ENCODE measurements at regions not wholly inside any gene's neighbourhood (a gene's known extent, or its start where the extent isn't known, plus 50 kb on each side); places are given as distances from the start of the nearest gene placed in this dataset.

DNA sequence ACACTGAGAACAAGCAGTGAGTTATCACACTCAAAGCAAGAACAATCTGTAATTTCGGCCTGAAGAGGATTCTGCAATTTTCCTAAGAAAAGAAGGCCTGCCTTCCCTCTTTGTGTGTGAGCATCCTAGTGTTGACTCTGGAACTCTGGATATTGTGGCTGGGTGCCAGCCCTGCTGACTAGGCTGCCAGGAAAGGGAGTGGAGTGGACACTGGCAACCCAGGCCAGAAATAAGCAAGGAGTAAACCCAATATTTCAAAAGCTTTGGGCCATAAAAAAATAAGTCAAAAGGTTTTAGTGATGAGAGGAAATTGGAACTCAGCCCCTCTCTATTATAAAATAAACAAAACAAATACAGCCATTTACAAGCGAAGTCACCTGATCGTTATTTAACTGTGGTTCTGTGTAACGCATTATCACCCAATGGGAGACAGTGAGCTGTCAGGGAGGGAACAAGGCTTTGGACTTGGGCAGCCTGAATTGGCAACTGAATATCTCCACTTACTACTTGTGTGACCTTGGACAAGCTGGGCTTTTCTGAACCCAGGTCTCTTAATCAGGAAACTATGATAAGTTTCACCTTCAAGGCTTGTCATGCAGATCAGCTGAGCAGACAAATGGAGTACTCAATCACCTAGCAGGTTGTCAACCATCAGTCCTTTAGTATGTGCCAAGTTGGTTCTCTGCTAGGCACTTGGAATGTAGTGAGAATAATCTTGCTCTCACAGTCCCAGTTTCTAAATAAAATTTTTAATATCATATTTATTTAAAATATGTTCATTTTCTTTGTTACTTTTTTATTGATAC is 196.2 kb downstream of the PAX1 start:
- peak in 1 of 2 experiments; percentile 17 for DNase-seq (ENCODE audit: low read depth in 1 of 2, low spot score in 1 of 2)
- in situ Hi-C loops (cut with HindIII; ENCODE audit: low pct_unique_long_range_greater_than_20kb, low sequenced_read_pairs): no loop called here
- TF ChIP-seq JUND (IDR thresholded peaks at IDR 0.05; ENCODE audit: low read depth): no peak

GRCh38 chr20:21900431-21900830 is 195.0 kb downstream of the PAX1 start:
- in situ Hi-C loops (cut with HindIII; ENCODE audit: low pct_unique_long_range_greater_than_20kb, low sequenced_read_pairs): no loop called here
- DNase-seq (ENCODE audit: low read depth in 1 of 2, low spot score in 1 of 2): no peak
- no peak for TF ChIP-seq JUND (IDR thresholded peaks at IDR 0.05; ENCODE audit: low read depth)

DNA sequence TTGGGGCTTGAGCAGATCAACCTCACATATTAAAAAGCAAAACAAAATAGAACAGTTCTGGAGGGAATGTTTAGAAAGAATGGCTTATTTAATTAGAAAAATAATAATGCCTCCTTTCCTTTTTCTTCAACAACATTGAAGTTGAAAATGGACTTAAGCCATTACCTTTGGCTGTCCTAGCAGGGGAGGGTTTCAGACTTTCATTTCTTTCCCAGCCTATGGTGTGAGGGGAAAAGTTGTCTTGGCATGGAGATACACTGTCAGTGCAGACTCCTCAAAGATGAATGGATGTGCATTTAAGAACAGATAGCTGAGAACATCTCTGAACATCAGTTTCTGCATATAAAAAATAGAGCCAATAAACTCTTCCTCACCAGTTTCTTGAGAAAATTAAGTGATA is 169.5 kb downstream of the PAX1 start:
- no peak for TF ChIP-seq JUND (IDR thresholded peaks at IDR 0.05; ENCODE audit: low read depth)
- DNase-seq (ENCODE audit: low read depth in 1 of 2, low spot score in 1 of 2): no peak
- in situ Hi-C loops (cut with HindIII; ENCODE audit: low pct_unique_long_range_greater_than_20kb, low sequenced_read_pairs): no loop called here

- in situ Hi-C loops (cut with HindIII; ENCODE audit: low pct_unique_long_range_greater_than_20kb, low sequenced_read_pairs): no loop called here
- no peak for TF ChIP-seq JUND (IDR thresholded peaks at IDR 0.05; ENCODE audit: low read depth)
- DNase-seq (ENCODE audit: low read depth in 1 of 2, low spot score in 1 of 2): no peak
Measured at GRCh38 chr20:21874127-21874526, 168.7 kb downstream of the PAX1 start.

DNA sequence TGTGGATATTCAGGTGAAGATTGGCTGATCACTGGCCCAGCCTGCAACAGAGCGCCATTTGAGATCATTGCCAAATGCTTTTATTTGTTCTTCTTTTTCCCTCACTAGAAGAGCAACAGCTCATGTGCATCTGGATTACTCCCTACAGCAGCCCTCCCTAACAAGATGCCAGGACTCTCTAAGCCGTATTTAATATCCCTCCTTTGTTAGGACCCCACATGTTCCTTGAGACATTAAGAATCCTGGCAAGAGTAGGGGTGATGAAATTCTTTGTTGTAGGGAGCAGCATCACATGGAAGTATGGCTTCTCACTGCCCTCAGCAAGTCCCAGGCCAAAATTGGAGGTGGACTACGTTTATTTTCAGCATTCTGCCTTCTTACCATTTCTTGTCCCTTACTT is 167.8 kb downstream of the PAX1 start:
- no peak for TF ChIP-seq JUND (IDR thresholded peaks at IDR 0.05; ENCODE audit: low read depth)
- no peak for DNase-seq (ENCODE audit: low read depth in 1 of 2, low spot score in 1 of 2)
- in situ Hi-C loops (cut with HindIII; ENCODE audit: low pct_unique_long_range_greater_than_20kb, low sequenced_read_pairs): no loop called here

DNA sequence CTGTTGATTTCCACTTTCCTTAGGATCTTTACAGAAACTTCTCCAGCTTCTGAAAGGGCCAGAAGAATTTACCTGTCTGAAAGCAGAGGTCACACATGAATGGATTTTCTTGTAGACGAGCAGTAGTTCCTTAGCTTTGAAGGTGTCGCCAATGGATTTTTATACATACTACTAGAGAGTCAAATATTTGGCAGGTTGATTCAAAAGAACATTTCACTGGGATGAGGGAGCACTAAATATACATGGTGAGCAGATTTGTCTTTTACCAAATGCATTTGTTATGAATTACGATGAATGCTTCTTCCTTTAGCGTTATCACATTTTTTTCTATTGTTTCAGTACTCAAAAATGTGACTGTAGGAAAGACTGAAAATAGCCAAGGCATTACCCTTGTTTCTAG is 162.3 kb downstream of the PAX1 start:
- DNase-seq (ENCODE audit: low read depth in 1 of 2, low spot score in 1 of 2): no peak
- no peak for TF ChIP-seq JUND (IDR thresholded peaks at IDR 0.05; ENCODE audit: low read depth)
- in situ Hi-C loops (cut with HindIII; ENCODE audit: low pct_unique_long_range_greater_than_20kb, low sequenced_read_pairs): no loop called here

- no peak for DNase-seq (ENCODE audit: low read depth in 1 of 2, low spot score in 1 of 2)
- no peak for TF ChIP-seq JUND (IDR thresholded peaks at IDR 0.05; ENCODE audit: low read depth)
- in situ Hi-C loops (cut with HindIII; ENCODE audit: low pct_unique_long_range_greater_than_20kb, low sequenced_read_pairs): no loop called here
Measured at GRCh38 chr20:21867353-21867752, 161.9 kb downstream of the PAX1 start.

DNA sequence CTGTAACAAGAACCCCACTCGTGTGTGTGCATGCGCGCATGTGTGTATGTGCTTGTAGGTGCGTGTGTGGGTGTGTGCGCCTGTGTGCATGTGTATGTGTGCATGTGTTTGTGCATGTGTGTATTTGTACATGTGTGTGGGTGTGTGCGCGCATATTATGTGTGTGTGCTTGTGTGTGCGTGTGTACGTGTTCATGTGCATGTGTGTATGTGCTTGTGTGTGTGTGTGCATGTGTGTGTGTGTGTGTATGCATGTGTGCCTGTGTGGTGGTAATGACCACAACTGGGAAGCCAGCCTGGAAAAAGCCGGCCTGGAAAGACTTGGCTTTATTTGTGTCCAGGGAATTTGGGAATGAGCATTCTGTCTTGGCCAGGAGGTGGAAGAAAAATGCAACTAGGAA is 157.5 kb downstream of the PAX1 start:
- in situ Hi-C loops (cut with HindIII; ENCODE audit: low pct_unique_long_range_greater_than_20kb, low sequenced_read_pairs): no loop called here
- TF ChIP-seq JUND (IDR thresholded peaks at IDR 0.05; ENCODE audit: low read depth): no peak

DNA sequence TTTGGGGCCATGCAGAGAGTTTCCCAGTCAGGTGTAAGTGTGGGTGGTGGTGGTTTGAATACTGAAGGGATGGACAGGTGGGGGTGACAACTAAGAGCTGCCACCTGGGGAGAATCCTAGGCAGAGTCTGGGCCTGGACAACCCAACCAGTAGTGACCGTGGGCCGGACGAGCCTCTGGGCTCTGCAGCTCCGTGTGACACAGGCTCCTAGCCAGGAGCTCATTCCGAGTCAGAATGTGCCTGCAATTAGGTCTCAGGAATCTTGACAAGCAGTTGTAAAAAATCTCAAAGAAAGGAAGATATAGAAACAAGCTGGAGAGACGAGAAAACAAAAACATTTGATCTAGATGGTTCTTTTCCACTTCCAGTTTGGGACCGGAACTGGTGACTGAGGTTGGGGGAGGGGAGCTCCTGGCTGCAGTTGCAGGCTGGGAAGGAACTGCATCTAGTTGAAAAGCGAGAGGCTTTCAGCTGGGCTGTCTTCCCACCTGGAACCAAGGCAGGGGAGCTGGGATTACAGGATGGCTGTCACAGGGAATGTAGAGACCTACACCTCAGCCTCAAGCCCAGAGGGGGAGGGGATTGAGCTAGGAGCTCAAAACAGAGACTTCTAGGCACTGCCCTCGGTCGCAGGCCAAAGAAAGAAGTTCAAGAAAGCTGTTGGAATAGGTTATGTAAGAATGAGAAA is 156.9 kb downstream of the PAX1 start:
- in situ Hi-C loops (cut with HindIII; ENCODE audit: low pct_unique_long_range_greater_than_20kb, low sequenced_read_pairs): no loop called here
- no peak for TF ChIP-seq JUND (IDR thresholded peaks at IDR 0.05; ENCODE audit: low read depth)
- peak in 1 of 2 experiments; percentile 12 for DNase-seq (ENCODE audit: low read depth in 1 of 2, low spot score in 1 of 2)

More for the DNA sequence above, 157.5 kb downstream of the PAX1 start:
- DNase-seq (ENCODE audit: low read depth in 1 of 2, low spot score in 1 of 2): no peak

DNA sequence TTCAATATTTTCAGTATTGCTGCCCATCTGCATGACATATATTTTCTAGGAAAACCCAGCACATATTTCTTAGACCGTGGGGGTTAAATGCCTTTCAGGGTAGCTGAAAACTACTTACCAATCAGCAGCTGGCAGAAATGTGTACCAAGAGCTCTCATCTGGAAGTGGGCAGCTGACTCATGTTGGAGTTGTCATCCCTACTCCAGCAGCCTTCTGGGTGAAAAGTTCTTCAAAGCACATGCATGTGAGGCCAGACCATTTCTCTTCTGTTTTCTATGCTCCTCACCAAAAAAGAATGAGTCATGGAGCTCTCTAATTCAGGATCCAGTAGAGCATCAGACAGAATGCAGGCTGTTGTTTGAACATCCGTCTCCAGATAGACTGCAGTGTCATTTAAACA is 135.5 kb downstream of the PAX1 start:
- DNase-seq (ENCODE audit: low read depth in 1 of 2, low spot score in 1 of 2): no peak
- in situ Hi-C loops (cut with HindIII; ENCODE audit: low pct_unique_long_range_greater_than_20kb, low sequenced_read_pairs): no loop called here
- TF ChIP-seq JUND (IDR thresholded peaks at IDR 0.05; ENCODE audit: low read depth): no peak

- in situ Hi-C loops (cut with HindIII; ENCODE audit: low pct_unique_long_range_greater_than_20kb, low sequenced_read_pairs): no loop called here
Measured at GRCh38 chr20:21839982-21840381, 134.5 kb downstream of the PAX1 start.

DNA sequence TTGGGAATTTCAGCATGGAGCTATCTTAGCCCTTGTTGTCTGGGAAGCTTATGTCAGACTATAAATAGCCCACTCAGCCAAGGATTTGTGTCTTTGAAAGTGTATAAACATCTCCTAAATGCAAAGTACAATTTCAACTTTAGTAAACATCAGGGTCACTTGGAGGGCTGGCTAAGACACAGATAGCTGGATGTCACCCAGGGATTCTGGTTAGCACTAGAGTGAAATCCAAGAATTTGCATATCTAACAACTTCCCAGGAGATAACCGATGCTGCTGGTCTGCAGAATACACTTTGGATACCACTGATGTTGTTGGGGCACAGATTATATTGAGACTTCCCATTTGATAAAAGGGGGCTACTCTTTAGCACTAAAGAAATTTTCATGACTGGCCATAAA is 130.9 kb downstream of the PAX1 start:
- in situ Hi-C loops (cut with HindIII; ENCODE audit: low pct_unique_long_range_greater_than_20kb, low sequenced_read_pairs): no loop called here
- no peak for DNase-seq (ENCODE audit: low read depth in 1 of 2, low spot score in 1 of 2)
- no peak for TF ChIP-seq JUND (IDR thresholded peaks at IDR 0.05; ENCODE audit: low read depth)

More at GRCh38 chr20:21839982-21840381, 134.5 kb downstream of the PAX1 start:
- no peak for TF ChIP-seq JUND (IDR thresholded peaks at IDR 0.05; ENCODE audit: low read depth)
- DNase-seq (ENCODE audit: low read depth in 1 of 2, low spot score in 1 of 2): no peak

DNA sequence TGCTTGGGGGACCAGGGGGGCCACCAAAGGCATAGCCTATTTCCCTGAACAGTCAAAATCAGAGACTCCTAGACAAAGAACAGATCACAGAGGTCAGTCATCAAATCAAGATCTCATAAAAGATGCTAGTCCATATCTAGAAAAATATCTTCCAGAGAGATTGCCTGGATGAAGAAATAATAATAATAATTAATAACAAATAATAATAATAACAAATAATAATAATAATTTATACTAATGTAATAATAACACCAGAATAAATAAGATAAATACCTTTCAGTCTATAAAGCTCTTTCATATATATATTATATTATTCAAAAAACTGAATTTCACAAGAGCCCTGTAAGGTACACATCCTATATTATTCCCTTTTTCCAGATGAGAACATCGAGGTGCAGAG is 129.6 kb downstream of the PAX1 start:
- no peak for TF ChIP-seq JUND (IDR thresholded peaks at IDR 0.05; ENCODE audit: low read depth)
- in situ Hi-C loops (cut with HindIII; ENCODE audit: low pct_unique_long_range_greater_than_20kb, low sequenced_read_pairs): no loop called here
- no peak for DNase-seq (ENCODE audit: low read depth in 1 of 2, low spot score in 1 of 2)
